Central memory CD4-positive, alpha-beta T cell (primary cell): ENCODE measurements at regions not wholly inside any gene's neighbourhood (a gene's known extent, or its start where the extent isn't known, plus 50 kb on each side); places are given as distances from the start of the nearest gene placed in this dataset.
"Not testable (repeated sequence)": the region's sequence is repeated elsewhere in the genome, so short reads cannot be mapped to it uniquely, and the experiment has no call there.

ENCODE experiments used
- DNase-seq: peaks from one replicate; pipeline ENCODE4 v3.0.0; 2022

GRCh38 chr15:69602921-69603320, 150.3 kb downstream of the RPLP1 start:
- no peak for DNase-seq

GRCh38 chr15:69603369-69604071, 150.9 kb downstream of the RPLP1 start:
- no peak for DNase-seq

GRCh38 chr15:69604072-69604411, 151.4 kb downstream of the RPLP1 start:
- no peak for DNase-seq

- no peak for DNase-seq
Observed at GRCh38 chr15:69606144-69606543, 153.5 kb downstream of the RPLP1 start.

GRCh38 chr15:69606921-69607500, 154.4 kb downstream of the RPLP1 start:
- no peak for DNase-seq

GRCh38 chr15:69608661-69609060, 156.0 kb downstream of the RPLP1 start:
- DNase-seq: no peak

- no peak for DNase-seq
Observed at GRCh38 chr15:69609176-69609575, 156.6 kb downstream of the RPLP1 start.

- no peak for DNase-seq
Observed at GRCh38 chr15:69609776-69610175, 157.2 kb downstream of the RPLP1 start.

- no peak for DNase-seq
Observed at GRCh38 chr15:69610277-69610676, 157.7 kb downstream of the RPLP1 start.

- DNase-seq: no peak
Observed at GRCh38 chr15:69610858-69611257, 158.2 kb downstream of the RPLP1 start.

GRCh38 chr15:69612112-69612511, 159.5 kb downstream of the RPLP1 start:
- no peak for DNase-seq

GRCh38 chr15:69613182-69613581, 160.6 kb downstream of the RPLP1 start:
- DNase-seq: no peak

- no peak for DNase-seq
Observed at GRCh38 chr15:69613988-69614387, 161.4 kb downstream of the RPLP1 start.

GRCh38 chr15:69615736-69616135, 163.1 kb downstream of the RPLP1 start:
- DNase-seq: no peak

- DNase-seq: no peak
Observed at GRCh38 chr15:69616558-69616957, 163.9 kb downstream of the RPLP1 start.

GRCh38 chr15:69617144-69617543, 164.5 kb downstream of the RPLP1 start:
- not testable (repeated sequence) for DNase-seq

- no peak for DNase-seq
Observed at GRCh38 chr15:69623392-69624154, 171.0 kb downstream of the RPLP1 start.

- no peak for DNase-seq
Observed at GRCh38 chr15:69624155-69624520, 171.5 kb downstream of the RPLP1 start.

- no peak for DNase-seq
Observed at GRCh38 chr15:69624816-69625215, 172.2 kb downstream of the RPLP1 start.

GRCh38 chr15:69625328-69625727, 172.7 kb downstream of the RPLP1 start:
- no peak for DNase-seq

GRCh38 chr15:69626095-69627066, 173.8 kb downstream of the RPLP1 start:
- no peak for DNase-seq

- no peak for DNase-seq
Observed at GRCh38 chr15:69627548-69628158, 175.0 kb downstream of the RPLP1 start.
